GM18499 (cell line): ENCODE measurements at regions not wholly inside any gene's neighbourhood (a gene's known extent, or its start where the extent isn't known, plus 50 kb on each side); places are given as distances from the start of the nearest gene placed in this dataset.
"Not testable (repeated sequence)": the region's sequence is repeated elsewhere in the genome, so short reads cannot be mapped to it uniquely, and the experiment has no call there.

Experiments used
- ATAC-seq: cut with Tn5 transposase; IDR thresholded peaks from one replicate; pipeline ENCODE4 v1.9.1; 2021; ENCODE audit warnings: moderate number of reproducible peaks; ENCODE audit not compliant: insufficient read depth, unreplicated experiment

- ATAC-seq: not testable (repeated sequence)
Measured at GRCh38 chr6:121631752-121632151, 196.3 kb downstream of the GJA1 start.

- no peak for ATAC-seq
Measured at GRCh38 chr6:121633309-121633708, 197.9 kb downstream of the GJA1 start.

- not testable (repeated sequence) for ATAC-seq
Measured at GRCh38 chr6:121634586-121634985, 199.1 kb downstream of the GJA1 start.

- ATAC-seq: no peak
Measured at GRCh38 chr6:121635355-121635754, 199.9 kb downstream of the GJA1 start.

- ATAC-seq: not testable (repeated sequence)
Measured at GRCh38 chr6:121636217-121636616, 200.8 kb downstream of the GJA1 start.

GRCh38 chr6:121639021-121639420 is 203.6 kb downstream of the GJA1 start:
- no peak for ATAC-seq

- no peak for ATAC-seq
Measured at GRCh38 chr6:121641158-121641557, 205.7 kb downstream of the GJA1 start.

- ATAC-seq: no peak
Measured at GRCh38 chr6:121645100-121645745, 209.8 kb downstream of the GJA1 start.

GRCh38 chr6:121647905-121648304 is 212.5 kb downstream of the GJA1 start:
- no peak for ATAC-seq

GRCh38 chr6:121649951-121650350 is 214.5 kb downstream of the GJA1 start:
- no peak for ATAC-seq

- ATAC-seq: no peak
Measured at GRCh38 chr6:121651420-121651819, 216.0 kb downstream of the GJA1 start.

GRCh38 chr6:121652223-121652622 is 216.8 kb downstream of the GJA1 start:
- no peak for ATAC-seq

- no peak for ATAC-seq
Measured at GRCh38 chr6:121652726-121653623, 217.5 kb downstream of the GJA1 start.

GRCh38 chr6:121653624-121654008 is 218.2 kb downstream of the GJA1 start:
- ATAC-seq: no peak

GRCh38 chr6:121657972-121658371 is 222.5 kb downstream of the GJA1 start:
- no peak for ATAC-seq

GRCh38 chr6:121660277-121660676 is 224.8 kb downstream of the GJA1 start:
- no peak for ATAC-seq

- no peak for ATAC-seq
Measured at GRCh38 chr6:121663292-121663810, 227.9 kb downstream of the GJA1 start.

GRCh38 chr6:121664158-121664557 is 228.7 kb downstream of the GJA1 start:
- ATAC-seq: no peak

GRCh38 chr6:121666814-121667213 is 231.4 kb downstream of the GJA1 start:
- no peak for ATAC-seq

GRCh38 chr6:121668259-121668658 is 232.8 kb downstream of the GJA1 start:
- no peak for ATAC-seq

- ATAC-seq: no peak
Measured at GRCh38 chr6:121670511-121670910, 235.1 kb downstream of the GJA1 start.
